ENCODE measurements at regions not wholly inside any gene's neighbourhood (a gene's known extent, or its start where the extent isn't known, plus 50 kb on each side); places are given as distances from the start of the nearest gene placed in this dataset.

DNA sequence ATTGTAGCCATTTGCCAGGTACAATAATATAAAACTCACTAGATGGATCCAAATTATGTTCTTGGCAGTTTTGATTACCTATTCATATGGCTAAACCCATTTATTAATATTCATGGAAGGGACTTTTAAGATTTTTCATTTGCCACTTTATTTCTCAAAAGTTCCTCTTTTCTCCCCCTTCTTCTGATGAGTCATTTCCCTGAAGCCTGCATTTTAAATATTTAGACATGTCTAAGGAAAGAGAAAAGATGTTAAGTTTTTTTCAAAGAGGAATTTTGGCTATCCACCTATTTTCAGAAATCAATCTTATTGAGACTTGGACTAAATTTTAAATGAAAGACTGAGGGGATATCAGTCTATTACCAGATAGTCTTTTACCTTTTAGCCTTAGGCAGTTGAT, 1189.4 kb downstream of the EFNA5 start:
- TF ChIP-seq GATA3 (IDR thresholded peaks at IDR 0.05; ENCODE audit: low read depth, low read length) (no peak), GATA2 (IDR thresholded peaks at IDR 0.05; ENCODE audit: low read depth, low read length) (no peak)
